MM.1S (cell line): ENCODE measurements at regions not wholly inside any gene's neighbourhood (a gene's known extent, or its start where the extent isn't known, plus 50 kb on each side); places are given as distances from the start of the nearest gene placed in this dataset.

ENCODE experiments used
- DNase-seq: peaks from one replicate; pipeline ENCODE4 v3.0.0-alpha.2; 2015
- H2AFZ ChIP-seq: fragments of 300-600 bp; sonication (generic); 2 replicates; pipeline ENCODE4 v1.6.0; 2016; ENCODE audit warnings: antibody characterized with exemption, low read length
- H3F3A ChIP-seq: fragments of 300-600 bp; sonication (generic); 2 replicates; pipeline ENCODE4 v1.6.1; 2016; ENCODE audit warnings: mild to moderate bottlenecking, antibody characterized with exemption, low read length, moderate library complexity, mixed read lengths; ENCODE audit not compliant: insufficient read depth
- H3K27ac ChIP-seq: fragments of 300-600 bp; sonication (generic); 2 replicates; pipeline ENCODE4 v1.5.1; 2016; ENCODE audit warnings: mild to moderate bottlenecking, low read length
- H3K27me3 ChIP-seq: fragments of 300-600 bp; sonication (generic); replicated peaks from 2 replicates; pipeline ENCODE4 v1.6.0; 2016; ENCODE audit warnings: low read length; ENCODE audit not compliant: insufficient read depth
- H3K36me3 ChIP-seq: fragments of 300-600 bp; sonication (generic); replicated peaks from 2 replicates; pipeline ENCODE4 v1.6.1; 2016; ENCODE audit warnings: mild to moderate bottlenecking, low read length, mixed read lengths; ENCODE audit not compliant: insufficient read depth
- H3K4me1 ChIP-seq: fragments of 300-600 bp; sonication (generic); 2 replicates; pipeline ENCODE4 v1.6.1; 2016; ENCODE audit warnings: low read length, mixed read lengths
- H3K4me2 ChIP-seq: fragments of 300-600 bp; sonication (generic); 2 replicates; pipeline ENCODE4 v1.6.0; 2016; ENCODE audit warnings: low read depth, low read length
- H3K4me3 ChIP-seq: fragments of 300-600 bp; sonication (generic); 2 replicates; pipeline ENCODE4 v1.5.1; 2016; ENCODE audit warnings: low read length, mixed read lengths
- H3K79me2 ChIP-seq: fragments of 300-600 bp; sonication (generic); 2 replicates; pipeline ENCODE4 v1.6.1; 2016; ENCODE audit warnings: mixed run types, low read length, mixed read lengths
- H3K9ac ChIP-seq: fragments of 300-600 bp; sonication (generic); 2 replicates; pipeline ENCODE4 v1.6.1; 2016; ENCODE audit warnings: low read length, mixed read lengths
- H3K9me2 ChIP-seq: fragments of 300-600 bp; sonication (generic); replicated peaks from 2 replicates; pipeline ENCODE4 v1.6.1; 2016; ENCODE audit warnings: mild to moderate bottlenecking, low read length, mixed read lengths; ENCODE audit not compliant: insufficient read depth
- H3K9me3 ChIP-seq: fragments of 300-600 bp; sonication (generic); replicated peaks from 2 replicates; pipeline ENCODE4 v1.6.1; 2016; ENCODE audit warnings: mild to moderate bottlenecking, low read length, mixed read lengths; ENCODE audit not compliant: insufficient read depth
- H4K20me1 ChIP-seq: fragments of 300-600 bp; sonication (generic); 2 replicates; pipeline ENCODE4 v1.6.1; 2016; ENCODE audit warnings: mild to moderate bottlenecking, low read length, moderate library complexity, mixed read lengths; ENCODE audit not compliant: insufficient read depth
- CTCF ChIP-seq: fragments of 300-600 bp; sonication (generic); IDR thresholded peaks from 2 replicates; pipeline ENCODE4 v1.5.1; 2016; ENCODE audit warnings: antibody characterized with exemption, low read length, mixed read lengths
- EZH2 ChIP-seq: fragments of 300-600 bp; sonication (generic); optimal IDR thresholded peaks from 2 replicates; pipeline ENCODE3; 2017; ENCODE audit warnings: low read depth, mild to moderate bottlenecking, antibody characterized with exemption, low read length, mixed read lengths
- EZH2phosphoT487 ChIP-seq: fragments of 300-600 bp; sonication (generic); IDR thresholded peaks from 2 replicates; pipeline ENCODE4 v1.6.1; 2018; ENCODE audit warnings: antibody characterized with exemption, low read length

GRCh38 chr1:96633695-96634094, 87.9 kb upstream of the PTBP2 start:
- H3K9me2 ChIP-seq: no peaks in the 10 kb centered on the region
- TF ChIP-seq EZH2 (no peak), CTCF (no peak), EZH2phosphoT487 (no peak)
- no peak overlapping the region for H3K9ac ChIP-seq
- H3K36me3 ChIP-seq: no peaks in the 10 kb centered on the region
- H3K4me1 ChIP-seq: no peaks in the 10 kb centered on the region
- H3K9me3 ChIP-seq: no peaks in the 10 kb centered on the region
- H3K79me2 ChIP-seq: no peaks in the 10 kb centered on the region
- H3F3A ChIP-seq: no peaks in the 10 kb centered on the region
- H2AFZ ChIP-seq: no peak overlapping the region
- H3K27ac ChIP-seq: no peak overlapping the region
- no peak overlapping the region for H3K4me2 ChIP-seq
- no peaks in the 10 kb centered on the region for H3K27me3 ChIP-seq
- no peak overlapping the region for H3K4me3 ChIP-seq
- H4K20me1 ChIP-seq: no peaks in the 10 kb centered on the region
- DNase-seq: no peak

DNA sequence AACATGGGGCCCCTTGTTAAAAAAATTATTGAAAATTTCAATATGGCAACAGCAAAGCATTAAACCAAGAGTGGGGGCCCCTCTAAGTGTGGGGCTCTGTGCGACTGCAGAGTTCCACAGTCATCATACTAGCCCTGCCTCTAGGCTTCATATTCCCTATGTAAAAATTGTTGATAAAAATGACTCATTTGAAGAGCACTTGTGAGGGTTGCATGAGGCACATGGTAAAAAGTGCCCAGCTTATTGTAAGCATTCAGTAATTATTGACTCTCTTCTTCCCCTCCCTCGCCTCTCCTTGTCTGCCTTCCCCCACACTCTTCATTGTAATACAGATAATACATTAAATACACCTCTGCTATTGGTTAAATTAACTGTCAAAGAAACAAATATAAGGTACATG, 86.7 kb upstream of the PTBP2 start:
- no peaks in the 10 kb centered on the region for H3F3A ChIP-seq
- H3K36me3 ChIP-seq: no peaks in the 10 kb centered on the region
- no peak overlapping the region for H3K9ac ChIP-seq
- no peak overlapping the region for H3K4me2 ChIP-seq
- H3K9me3 ChIP-seq: no peaks in the 10 kb centered on the region
- no peaks in the 10 kb centered on the region for H4K20me1 ChIP-seq
- H3K9me2 ChIP-seq: no peaks in the 10 kb centered on the region
- no peak overlapping the region for H3K27ac ChIP-seq
- H3K79me2 ChIP-seq: no peaks in the 10 kb centered on the region
- no peak for DNase-seq
- H3K27me3 ChIP-seq: no peaks in the 10 kb centered on the region
- H2AFZ ChIP-seq: no peak overlapping the region
- TF ChIP-seq CTCF (no peak), EZH2phosphoT487 (no peak), EZH2 (no peak)
- H3K4me3 ChIP-seq: no peak overlapping the region
- no peaks in the 10 kb centered on the region for H3K4me1 ChIP-seq

DNA sequence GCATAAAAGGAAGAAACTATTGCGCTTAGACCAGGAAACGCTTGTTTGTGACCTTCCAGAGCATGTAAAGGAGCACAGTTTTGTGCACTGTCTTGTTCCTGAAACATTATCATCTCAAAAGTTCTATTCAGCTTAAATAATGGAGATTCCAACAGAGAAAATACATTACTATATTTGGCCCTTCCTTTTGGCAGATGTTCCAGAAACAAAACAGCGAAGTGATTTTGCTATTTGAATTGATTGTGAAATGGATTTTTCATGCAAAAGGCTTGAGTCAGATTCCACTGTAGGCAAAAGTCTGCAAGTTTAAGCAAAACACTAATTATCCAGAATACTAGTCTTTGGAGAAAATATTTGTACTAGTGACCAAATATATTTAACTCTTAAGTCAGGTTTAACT, 80.3 kb upstream of the PTBP2 start:
- no peak overlapping the region for H3K4me3 ChIP-seq
- no peaks in the 10 kb centered on the region for H3K79me2 ChIP-seq
- no peak overlapping the region for H3K9ac ChIP-seq
- DNase-seq: no peak
- H3K36me3 ChIP-seq: no peaks in the 10 kb centered on the region
- no peak overlapping the region for H2AFZ ChIP-seq
- no peaks in the 10 kb centered on the region for H3K9me2 ChIP-seq
- no peaks in the 10 kb centered on the region for H3K9me3 ChIP-seq
- H3K27me3 ChIP-seq: no peaks in the 10 kb centered on the region
- no peaks in the 10 kb centered on the region for H4K20me1 ChIP-seq
- no peaks in the 10 kb centered on the region for H3K4me1 ChIP-seq
- no peaks in the 10 kb centered on the region for H3F3A ChIP-seq
- TF ChIP-seq EZH2 (no peak), EZH2phosphoT487 (no peak), CTCF (no peak)
- H3K27ac ChIP-seq: no peak overlapping the region
- no peak overlapping the region for H3K4me2 ChIP-seq

DNA sequence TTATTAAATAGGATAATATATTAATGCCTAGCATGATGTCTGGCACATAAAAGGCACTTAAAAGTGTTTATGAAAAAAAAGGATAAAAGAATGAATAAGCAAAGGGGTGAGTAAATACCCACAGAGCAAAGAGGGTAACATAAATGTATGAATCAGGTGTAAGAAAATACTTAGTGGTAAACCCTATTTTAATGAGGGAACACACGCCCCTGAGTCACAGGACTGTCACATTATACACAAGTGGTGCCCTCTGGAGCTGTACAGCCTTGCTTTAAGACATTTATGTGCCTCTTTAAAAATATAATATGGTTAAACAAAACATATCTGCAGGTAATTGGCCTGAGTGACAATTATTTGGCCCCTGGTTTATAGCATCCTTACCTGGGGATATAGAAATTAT, 78.1 kb upstream of the PTBP2 start:
- Histone ChIP-seq H2AFZ (no peak overlapping the region), H3K9me2 (no peaks in the 10 kb centered on the region), H3K4me1 (no peaks in the 10 kb centered on the region), H3K79me2 (no peaks in the 10 kb centered on the region), H3K36me3 (no peaks in the 10 kb centered on the region), H3K27me3 (no peaks in the 10 kb centered on the region), H3K27ac (no peak overlapping the region), H3K9ac (no peak overlapping the region), H3F3A (no peaks in the 10 kb centered on the region), H3K4me2 (no peak overlapping the region), H3K9me3 (no peaks in the 10 kb centered on the region), H3K4me3 (no peak overlapping the region), H4K20me1 (no peaks in the 10 kb centered on the region)
- DNase-seq: no peak
- TF ChIP-seq EZH2phosphoT487 (no peak), EZH2 (no peak), CTCF (no peak)
